ENCODE measurements at regions not wholly inside any gene's neighbourhood (a gene's known extent, or its start where the extent isn't known, plus 50 kb on each side); places are given as distances from the start of the nearest gene placed in this dataset.

GRCh38 chr6:147080225-147080624, 124.0 kb upstream of the STXBP5 start:
- no TSS peak for BruUV-seq (replicated peaks)
- Mint-ChIP-seq H3K36me3 (ENCODE audit: insufficient read depth, unreplicated experiment) (no peaks in the 10 kb centered on the region), H3K4me1 (ENCODE audit: insufficient read depth, unreplicated experiment) (no peaks in the 10 kb centered on the region), H3K27ac (ENCODE audit: low read depth, unreplicated experiment) (no peak overlapping the region), H3K27me3 (ENCODE audit: insufficient read depth, unreplicated experiment) (no peaks in the 10 kb centered on the region), H3K4me3 (ENCODE audit: unreplicated experiment) (no peak overlapping the region), H3K9me3 (ENCODE audit: unreplicated experiment) (no peaks in the 10 kb centered on the region)
- DNase-seq (ENCODE audit: unreplicated experiment): no peak
- ChIA-PET POLR2A (no interaction called here), CTCF (no interaction called here)
- TF ChIP-seq CTCF (IDR thresholded peaks at IDR 0.05; ENCODE audit: unreplicated experiment): no peak
- intact Hi-C loops (cut with micrococcal nuclease): no loop called here

GRCh38 chr6:147081076-147081609, 123.1 kb upstream of the STXBP5 start:
- no peaks in the 10 kb centered on the region for H3K9me3 Mint-ChIP-seq (ENCODE audit: unreplicated experiment)
- TF ChIP-seq CTCF (IDR thresholded peaks at IDR 0.05; ENCODE audit: unreplicated experiment): no peak
- POLR2A ChIA-PET: no interaction called here
- no peak overlapping the region for H3K4me3 Mint-ChIP-seq (ENCODE audit: unreplicated experiment)
- BruUV-seq (replicated peaks): no TSS peak
- no peaks in the 10 kb centered on the region for H3K4me1 Mint-ChIP-seq (ENCODE audit: insufficient read depth, unreplicated experiment)
- H3K27me3 Mint-ChIP-seq (ENCODE audit: insufficient read depth, unreplicated experiment): no peaks in the 10 kb centered on the region
- CTCF ChIA-PET: no interaction called here
- H3K27ac Mint-ChIP-seq (ENCODE audit: low read depth, unreplicated experiment): no peak overlapping the region
- H3K36me3 Mint-ChIP-seq (ENCODE audit: insufficient read depth, unreplicated experiment): no peaks in the 10 kb centered on the region
- no peak for DNase-seq (ENCODE audit: unreplicated experiment)
- intact Hi-C loops (cut with micrococcal nuclease): no loop called here

GRCh38 chr6:147087641-147088040, 116.6 kb upstream of the STXBP5 start:
- Mint-ChIP-seq H3K36me3 (ENCODE audit: insufficient read depth, unreplicated experiment) (no peaks in the 10 kb centered on the region), H3K4me1 (ENCODE audit: insufficient read depth, unreplicated experiment) (no peaks in the 10 kb centered on the region), H3K27ac (ENCODE audit: low read depth, unreplicated experiment) (no peak overlapping the region), H3K9me3 (ENCODE audit: unreplicated experiment) (no peaks in the 10 kb centered on the region), H3K27me3 (ENCODE audit: insufficient read depth, unreplicated experiment) (no peaks in the 10 kb centered on the region), H3K4me3 (ENCODE audit: unreplicated experiment) (no peak overlapping the region)
- intact Hi-C loops (cut with micrococcal nuclease): no loop called here
- ChIA-PET POLR2A (no interaction called here), CTCF (no interaction called here)
- TF ChIP-seq CTCF (IDR thresholded peaks at IDR 0.05; ENCODE audit: unreplicated experiment): no peak
- no peak for DNase-seq (ENCODE audit: unreplicated experiment)
- no TSS peak for BruUV-seq (replicated peaks)

- BruUV-seq (replicated peaks): no TSS peak
- TF ChIP-seq CTCF (IDR thresholded peaks at IDR 0.05; ENCODE audit: unreplicated experiment): no peak
- Mint-ChIP-seq H3K4me3 (ENCODE audit: unreplicated experiment) (no peak overlapping the region), H3K36me3 (ENCODE audit: insufficient read depth, unreplicated experiment) (no peaks in the 10 kb centered on the region), H3K27ac (ENCODE audit: low read depth, unreplicated experiment) (no peak overlapping the region), H3K27me3 (ENCODE audit: insufficient read depth, unreplicated experiment) (no peaks in the 10 kb centered on the region), H3K9me3 (ENCODE audit: unreplicated experiment) (no peaks in the 10 kb centered on the region), H3K4me1 (ENCODE audit: insufficient read depth, unreplicated experiment) (no peaks in the 10 kb centered on the region)
- ChIA-PET POLR2A (no interaction called here), CTCF (interaction anchor here (0.7 kb wide), 1 partner anchor 302 kb away, joined by 3 read pairs; no protein-coding TSS in a partner anchor)
- DNase-seq (ENCODE audit: unreplicated experiment): no peak
- intact Hi-C loops (cut with micrococcal nuclease): no loop called here
These were observed 115.4 kb upstream of the STXBP5 start for GRCh38 chr6:147088861-147089260.

Data from MCF 10A (cell line).